Activated naive CD4-positive, alpha-beta T cell treated with anti-CD3 and anti-CD28 coated beads, Interleukin-2, amount 10 ng/mL, durations not matched to agents 7 days and 5 days (primary cell): ENCODE measurements at regions not wholly inside any gene's neighbourhood (a gene's known extent, or its start where the extent isn't known, plus 50 kb on each side); places are given as distances from the start of the nearest gene placed in this dataset.

Source experiments
- CTCF ChIA-PET: fragments of 350-600 bp; sonication (Branson Sonifier 250); formaldehyde crosslinking; loops from one replicate; lab custom pipeline; 2021; ENCODE audit warnings: antibody characterized with exemption; lab: Charles Lee
- DNase-seq: peaks from one replicate; pipeline ENCODE4 v3.0.0-alpha.2; 2020
- H3K27ac Mint-ChIP-seq: one replicate; pipeline ENCODE4 v1.8.0; 2021; ENCODE audit warnings: mild to moderate bottlenecking, moderate library complexity, mixed read lengths
- H3K27me3 Mint-ChIP-seq: one replicate; pipeline ENCODE4 v1.8.0; 2021; ENCODE audit warnings: mild to moderate bottlenecking, mixed read lengths
- H3K36me3 Mint-ChIP-seq: one replicate; pipeline ENCODE4 v1.8.0; 2021; ENCODE audit warnings: mixed read lengths
- H3K4me1 Mint-ChIP-seq: one replicate; pipeline ENCODE4 v1.8.0; 2021; ENCODE audit warnings: mixed read lengths
- H3K4me3 Mint-ChIP-seq: one replicate; pipeline ENCODE4 v1.8.0; 2021; ENCODE audit warnings: mild to moderate bottlenecking, moderate library complexity, mixed read lengths
- H3K9me3 Mint-ChIP-seq: one replicate; pipeline ENCODE4 v1.8.0; 2021; ENCODE audit warnings: mixed read lengths

- Mint-ChIP-seq H3K36me3 (no peaks in the 10 kb centered on the region), H3K4me1 (no peaks in the 10 kb centered on the region), H3K4me3 (no peak overlapping the region), H3K27me3 (no peaks in the 10 kb centered on the region), H3K27ac (no peak overlapping the region), H3K9me3 (no peaks in the 10 kb centered on the region)
- CTCF ChIA-PET, result no interaction called here
- no peak for DNase-seq
These were observed 369.3 kb downstream of the PBX1 start for GRCh38 chr1:164928232-164928812.

- Mint-ChIP-seq H3K4me1 (no peaks in the 10 kb centered on the region), H3K36me3 (no peaks in the 10 kb centered on the region)
These were observed 367.1 kb downstream of the PBX1 start for GRCh38 chr1:164926107-164926506.

GRCh38 chr1:164922585-164922984 lies 363.6 kb downstream of the PBX1 start:
- H3K4me3 Mint-ChIP-seq, result no peak overlapping the region
- H3K9me3 Mint-ChIP-seq, result no peaks in the 10 kb centered on the region
- CTCF ChIA-PET, result no interaction called here
- no peaks in the 10 kb centered on the region for H3K27me3 Mint-ChIP-seq
- DNase-seq, result no peak
- H3K27ac Mint-ChIP-seq, result no peak overlapping the region
- H3K36me3 Mint-ChIP-seq, result no peaks in the 10 kb centered on the region
- H3K4me1 Mint-ChIP-seq, result no peaks in the 10 kb centered on the region

More at GRCh38 chr1:164926107-164926506, 367.1 kb downstream of the PBX1 start:
- Mint-ChIP-seq H3K9me3 (no peaks in the 10 kb centered on the region), H3K27me3 (no peaks in the 10 kb centered on the region), H3K4me3 (no peak overlapping the region), H3K27ac (no peak overlapping the region)
- CTCF ChIA-PET, result no interaction called here
- DNase-seq, result no peak

GRCh38 chr1:164921493-164921892 lies 362.5 kb downstream of the PBX1 start:
- Mint-ChIP-seq H3K36me3 (no peaks in the 10 kb centered on the region), H3K27me3 (no peaks in the 10 kb centered on the region), H3K9me3 (no peaks in the 10 kb centered on the region), H3K4me3 (no peak overlapping the region), H3K4me1 (no peaks in the 10 kb centered on the region), H3K27ac (no peak overlapping the region)
- CTCF ChIA-PET, result no interaction called here
- DNase-seq, result no peak

- no peaks in the 10 kb centered on the region for H3K27me3 Mint-ChIP-seq
- CTCF ChIA-PET, result no interaction called here
These were observed 359.2 kb downstream of the PBX1 start for GRCh38 chr1:164918140-164918539.

GRCh38 chr1:164914208-164914607 lies 355.2 kb downstream of the PBX1 start:
- CTCF ChIA-PET, result no interaction called here
- no peak for DNase-seq
- Mint-ChIP-seq H3K27ac (no peak overlapping the region), H3K4me1 (no peaks in the 10 kb centered on the region), H3K4me3 (no peak overlapping the region), H3K9me3 (no peaks in the 10 kb centered on the region), H3K27me3 (no peaks in the 10 kb centered on the region), H3K36me3 (no peaks in the 10 kb centered on the region)

More at GRCh38 chr1:164918140-164918539, 359.2 kb downstream of the PBX1 start:
- H3K36me3 Mint-ChIP-seq, result no peaks in the 10 kb centered on the region
- H3K27ac Mint-ChIP-seq, result no peak overlapping the region
- no peak for DNase-seq
- H3K9me3 Mint-ChIP-seq, result no peaks in the 10 kb centered on the region
- no peak overlapping the region for H3K4me3 Mint-ChIP-seq
- H3K4me1 Mint-ChIP-seq, result no peaks in the 10 kb centered on the region

GRCh38 chr1:164912290-164912689 lies 353.3 kb downstream of the PBX1 start:
- no peaks in the 10 kb centered on the region for H3K9me3 Mint-ChIP-seq
- H3K27me3 Mint-ChIP-seq, result no peaks in the 10 kb centered on the region
- H3K36me3 Mint-ChIP-seq, result no peaks in the 10 kb centered on the region
- H3K4me1 Mint-ChIP-seq, result no peaks in the 10 kb centered on the region
- H3K27ac Mint-ChIP-seq, result no peak overlapping the region
- no peak overlapping the region for H3K4me3 Mint-ChIP-seq
- CTCF ChIA-PET, result no interaction called here
- DNase-seq, result no peak

- CTCF ChIA-PET, result no interaction called here
- Mint-ChIP-seq H3K4me3 (no peak overlapping the region), H3K9me3 (no peaks in the 10 kb centered on the region), H3K27me3 (no peaks in the 10 kb centered on the region), H3K4me1 (no peaks in the 10 kb centered on the region), H3K27ac (no peak overlapping the region), H3K36me3 (no peaks in the 10 kb centered on the region)
- DNase-seq, result no peak
These were observed 351.7 kb downstream of the PBX1 start for GRCh38 chr1:164910671-164911070.

- H3K4me1 Mint-ChIP-seq, result no peaks in the 10 kb centered on the region
- no peak overlapping the region for H3K4me3 Mint-ChIP-seq
- no peak for DNase-seq
- H3K27me3 Mint-ChIP-seq, result no peaks in the 10 kb centered on the region
- no peaks in the 10 kb centered on the region for H3K36me3 Mint-ChIP-seq
- CTCF ChIA-PET, result no interaction called here
- no peak overlapping the region for H3K27ac Mint-ChIP-seq
- no peaks in the 10 kb centered on the region for H3K9me3 Mint-ChIP-seq
These were observed 348.7 kb downstream of the PBX1 start for GRCh38 chr1:164907666-164908065.

GRCh38 chr1:164905869-164906268 lies 346.9 kb downstream of the PBX1 start:
- H3K27me3 Mint-ChIP-seq, result no peaks in the 10 kb centered on the region

GRCh38 chr1:164902491-164902890 lies 343.5 kb downstream of the PBX1 start:
- CTCF ChIA-PET, result no interaction called here
- no peaks in the 10 kb centered on the region for H3K27me3 Mint-ChIP-seq
- no peak overlapping the region for H3K27ac Mint-ChIP-seq
- no peaks in the 10 kb centered on the region for H3K36me3 Mint-ChIP-seq
- DNase-seq, result no peak
- H3K4me3 Mint-ChIP-seq, result no peak overlapping the region
- no peaks in the 10 kb centered on the region for H3K4me1 Mint-ChIP-seq
- H3K9me3 Mint-ChIP-seq, result no peaks in the 10 kb centered on the region

More at GRCh38 chr1:164905869-164906268, 346.9 kb downstream of the PBX1 start:
- Mint-ChIP-seq H3K9me3 (no peaks in the 10 kb centered on the region), H3K4me1 (no peaks in the 10 kb centered on the region), H3K36me3 (no peaks in the 10 kb centered on the region), H3K4me3 (no peak overlapping the region), H3K27ac (no peak overlapping the region)
- CTCF ChIA-PET, result no interaction called here
- DNase-seq, result no peak
